K562 (cell line): ENCODE measurements at regions not wholly inside any gene's neighbourhood (a gene's known extent, or its start where the extent isn't known, plus 50 kb on each side); places are given as distances from the start of the nearest gene placed in this dataset.

Experiments
- ATAC-seq: fragments of 200-7000 bp; cut with Tn5 transposase; 3 replicates; pipeline ENCODE4 v1.9.1; 2020; ENCODE audit warnings: moderate library complexity
- BruUV-seq: library from RNA; stranded (reverse); fragments of 400-500 nt; replicated peaks from 2 replicates; lab custom pipeline; 2021; lab: Mats Ljungman, UMichigan
- CTCF ChIA-PET: fragments of 300-600 bp; formaldehyde crosslinking; extraction: SDS; loops from one replicate; lab custom pipeline; 2021; ENCODE audit warnings: low intra/inter-chr PET ratio; lab: Yijun Ruan, JAX
- POLR2A ChIA-PET: fragments of 300-600, 350-650 bp; sonication (Branson Sonifier 250); formaldehyde crosslinking; extraction: SDS; loops from one replicate; lab custom pipeline; 2021; ENCODE audit warnings: antibody characterized with exemption, inconsistent platforms; lab: Yijun Ruan, JAX
- DNase-seq, 4 experiments: peaks; one replicate each; pipeline versions ENCODE4 v3.0.0 to v3.0.0-alpha.2; 2011 to 2018; ENCODE audit warnings: low spot score in 3 of 4, mixed read lengths in 3 of 4; ENCODE audit errors: extremely low read depth in 1 of 4
- FAIRE-seq: peaks from 2 replicates; lab custom pipeline; 2011; peaks lifted over from hg19 to GRCh38; lab: Jason Lieb, UNC
- H2AFZ ChIP-seq: 2 replicates; pipeline ENCODE4 v1.6.0; 2011; ENCODE audit warnings: low read depth, low read length, control low read depth, inconsistent platforms
- H3K27ac ChIP-seq: fragments of 200-600 bp; 3 replicates; pipeline ENCODE4 v1.8.0; 2011; ENCODE audit warnings: low read depth, mild to moderate bottlenecking, control low read depth, inconsistent platforms, low read length, moderate library complexity, mixed read lengths; ENCODE audit errors: extremely low read depth
- H3K27me3 ChIP-seq, 2 experiments: fragments of 300-600 bp in 1 of 2; 2 replicates in 1 of 2; 3 replicates in 1 of 2; pipeline versions ENCODE4 v1.6.0 to v1.8.0; 2011; ENCODE audit warnings: inconsistent platforms in 2 of 2, low read length in 2 of 2, mild to moderate bottlenecking in 1 of 2, mixed read lengths in 1 of 2, moderate library complexity in 1 of 2; ENCODE audit not compliant: control insufficient read depth in 2 of 2, insufficient read depth in 2 of 2
- H3K36me3 ChIP-seq: fragments of 300-600 bp; 3 replicates; pipeline ENCODE4 v1.8.0; 2011; ENCODE audit warnings: mild to moderate bottlenecking, low read length, inconsistent platforms; ENCODE audit not compliant: control insufficient read depth, insufficient read depth
- H3K4me1 ChIP-seq, 2 experiments: fragments of 200-600 bp in 1 of 2; replicated peaks in 1 of 2; 2 replicates in 1 of 2; 3 replicates in 1 of 2; pipeline versions ENCODE4 v1.5.1 to v1.8.0; 2011; ENCODE audit warnings: inconsistent platforms in 2 of 2, low read length in 2 of 2, mild to moderate bottlenecking in 1 of 2, mixed read lengths in 1 of 2, moderate library complexity in 1 of 2; ENCODE audit not compliant: control insufficient read depth in 2 of 2, insufficient read depth in 2 of 2
- H3K4me2 ChIP-seq: 2 replicates; pipeline ENCODE4 v1.6.1; 2011; ENCODE audit warnings: low read length, control low read depth, inconsistent platforms, mixed read lengths; ENCODE audit not compliant: insufficient read depth
- H3K4me3 ChIP-seq: fragments of 200-600 bp; sonication (generic), shearing (Covaris generic); 2 replicates; pipeline ENCODE4 v1.5.1; 2016; ENCODE audit warnings: control low read depth, inconsistent platforms
- H3K79me2 ChIP-seq: fragments of 200-600 bp; 3 replicates; pipeline ENCODE4 v1.8.0; 2011; ENCODE audit warnings: low read length, inconsistent platforms; ENCODE audit not compliant: control insufficient read depth, insufficient read depth
- H3K9ac ChIP-seq, 2 experiments: 2 replicates each; pipeline versions ENCODE4 v1.6.0 to v1.6.1; 2011; ENCODE audit warnings: low read depth in 2 of 2, low read length in 2 of 2, control low read depth in 1 of 2, inconsistent platforms in 1 of 2, mild to moderate bottlenecking in 1 of 2, mixed read lengths in 1 of 2; ENCODE audit not compliant: insufficient read depth in 1 of 2
- H3K9me1 ChIP-seq: one replicate; pipeline ENCODE4 v1.6.0; 2011; ENCODE audit warnings: inconsistent platforms, mild to moderate bottlenecking, low read length, moderate library complexity; ENCODE audit not compliant: control insufficient read depth, insufficient read depth
- H3K9me3 ChIP-seq: replicated peaks from 2 replicates; pipeline ENCODE4 v1.5.1; 2011; ENCODE audit warnings: low read depth, low read length, inconsistent platforms; ENCODE audit not compliant: control insufficient read depth, insufficient read depth
- H4K20me1 ChIP-seq: replicated peaks from 2 replicates; pipeline ENCODE4 v1.6.1; 2011; ENCODE audit warnings: low read length, inconsistent platforms, mixed read lengths; ENCODE audit not compliant: control insufficient read depth, insufficient read depth
- CGGBP1 ChIP-seq: fragments of 250-450 bp; sonication (Bioruptor Pico); IDR thresholded peaks from 2 replicates; pipeline ENCODE4 v1.9.0; 2021; ENCODE audit warnings: mild to moderate bottlenecking
- DACH1 ChIP-seq: fragments of 450-650 bp; IDR thresholded peaks from 2 replicates; pipeline ENCODE4 v1.6.1; 2018; ENCODE audit not compliant: partially characterized antibody
- DDX20 ChIP-seq: fragments of 450-650 bp; IDR thresholded peaks from 2 replicates; pipeline ENCODE4 v1.6.1; 2016; ENCODE audit warnings: missing genetic modification characterization, low read depth, mild to moderate bottlenecking, missing compliant biosample characterization, moderate library complexity
- DMBX1 ChIP-seq: fragments of 250-450 bp; sonication (Bioruptor Pico); IDR thresholded peaks from 2 replicates; pipeline ENCODE4 v1.8.0; 2022; ENCODE audit warnings: inconsistent platforms, mild to moderate bottlenecking, moderate library complexity, borderline replicate concordance
- KAT7 ChIP-seq: sonication (generic); formaldehyde crosslinking; IDR thresholded peaks from 2 replicates; pipeline ENCODE4 v1.8.0; 2022; ENCODE audit warnings: missing genetic modification reagents, mild to moderate bottlenecking, borderline replicate concordance
- MGA ChIP-seq: fragments of 450-650 bp; IDR thresholded peaks from 2 replicates; pipeline ENCODE4 v1.6.1; 2016; ENCODE audit warnings: mild to moderate bottlenecking, moderate library complexity
- NEUROD1 ChIP-seq: fragments of 150-350 bp; IDR thresholded peaks from 2 replicates; pipeline ENCODE4 v1.6.1; 2014; ENCODE audit warnings: borderline replicate concordance, low read length, low read depth; ENCODE audit not compliant: partially characterized antibody
- NR2F6 ChIP-seq: fragments of 450-650 bp; formaldehyde crosslinking; IDR thresholded peaks from 2 replicates; pipeline ENCODE4 v1.4.0; 2020; ENCODE audit warnings: mild to moderate bottlenecking
- RHOXF2B ChIP-seq: fragments of 250-450 bp; sonication (Bioruptor Pico); conservative IDR thresholded peaks from 2 replicates; pipeline ENCODE4 v1.5.1; 2021
- SOX6 ChIP-seq: fragments of 450-650 bp; IDR thresholded peaks from 2 replicates; pipeline ENCODE4 v1.6.1; 2014; ENCODE audit warnings: mild to moderate bottlenecking
- TCF3 ChIP-seq: sonication (generic); formaldehyde crosslinking; IDR thresholded peaks from 2 replicates; pipeline ENCODE4 v1.4.0; 2020; ENCODE audit warnings: mild to moderate bottlenecking, missing genetic modification reagents
- ZNF384 ChIP-seq: IDR thresholded peaks from 2 replicates; pipeline ENCODE4 v1.6.1; 2012; ENCODE audit warnings: low read depth, low read length, improper control_type of control experiment
- WGBS: fragments of 100-300 bp; shearing (Covaris generic); methylation state at CpG from one replicate; pipeline ENCODE4 v1.1.6; 2016; ENCODE audit warnings: low coverage, mixed read lengths; ENCODE audit not compliant: insufficient coverage; ENCODE audit errors: missing lambda C conversion rate; 5-methylcytosine and 5-hydroxymethylcytosine counted together
- in situ Hi-C: fragments of 300-500 bp; cut with MboI; formaldehyde crosslinking; loops from 4 replicates; pipeline ENCODE4 v1.15.0; 2018; ENCODE audit warnings: inconsistent platforms, mixed read lengths
- intact Hi-C: fragments of 100-400 bp; cut with micrococcal nuclease; formaldehyde crosslinking; loops from 2 replicates; pipeline ENCODE4 v1.14.2; 2022

DNA sequence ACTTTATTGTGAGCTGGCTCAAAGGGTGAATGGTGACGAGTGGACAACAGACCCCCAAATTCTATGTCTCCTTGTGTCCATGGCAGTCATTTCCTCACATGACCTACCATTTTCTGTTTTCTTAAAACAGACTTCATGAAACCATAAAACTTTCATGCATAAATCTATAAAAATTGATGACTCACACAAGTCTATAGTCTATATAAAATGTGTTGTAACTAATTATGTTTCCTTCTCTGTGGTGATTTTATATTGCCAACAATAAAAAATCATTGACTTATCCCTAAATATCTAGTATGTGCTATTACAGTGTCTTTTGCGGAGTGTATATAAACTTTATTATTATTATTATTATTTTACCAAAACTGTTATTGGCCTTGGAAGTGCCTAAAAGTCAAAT lies 382.4 kb downstream of the MAT2B start:
- H3K27ac ChIP-seq, result no peak overlapping the region
- ATAC-seq (no peak), FAIRE-seq (no peak), DNase-seq (no peak)
- no peak overlapping the region for H3K4me2 ChIP-seq
- H3K36me3 ChIP-seq, result no peaks in the 10 kb centered on the region
- 0% methylated on average over 2 of the region's 2 CpGs for WGBS
- H3K4me1 ChIP-seq, result no peaks in the 10 kb centered on the region
- intact Hi-C loops, result no loop called here
- BruUV-seq, result no TSS peak
- H4K20me1 ChIP-seq, result no peaks in the 10 kb centered on the region
- CTCF ChIA-PET, result no interaction called here
- no peak overlapping the region for H3K4me3 ChIP-seq
- in situ Hi-C loops, result no loop called here
- H3K9ac ChIP-seq, result no peak overlapping the region
- no peaks in the 10 kb centered on the region for H3K27me3 ChIP-seq
- no peaks in the 10 kb centered on the region for H3K9me1 ChIP-seq
- POLR2A ChIA-PET, result interaction anchor here (0.7 kb wide), 1 partner anchor 271 kb away, joined by 3 read pairs; no protein-coding TSS in a partner anchor
- H3K79me2 ChIP-seq, result no peaks in the 10 kb centered on the region
- no peaks in the 10 kb centered on the region for H3K9me3 ChIP-seq
- H2AFZ ChIP-seq, result no peak overlapping the region
- TF ChIP-seq MGA, result no peak
- no peak for TF ChIP-seq NR2F6 (CRISPR knock-in tag)
- TF ChIP-seq CGGBP1 (CRISPR knock-in tag), result no peak
- TF ChIP-seq DDX20 (tag), result no peak
- no peak for TF ChIP-seq SOX6
- TF ChIP-seq NEUROD1, result no peak
- TF ChIP-seq DACH1, result no peak
- TF ChIP-seq TCF3, result no peak
- no peak for TF ChIP-seq KAT7 (CRISPR knock-in tag)
- no peak for TF ChIP-seq ZNF384
- TF ChIP-seq DMBX1, result no peak
- TF ChIP-seq RHOXF2B (CRISPR knock-in tag), result no peak
